ENCODE measurements at regions not wholly inside any gene's neighbourhood (a gene's known extent, or its start where the extent isn't known, plus 50 kb on each side); places are given as distances from the start of the nearest gene placed in this dataset.

DNA sequence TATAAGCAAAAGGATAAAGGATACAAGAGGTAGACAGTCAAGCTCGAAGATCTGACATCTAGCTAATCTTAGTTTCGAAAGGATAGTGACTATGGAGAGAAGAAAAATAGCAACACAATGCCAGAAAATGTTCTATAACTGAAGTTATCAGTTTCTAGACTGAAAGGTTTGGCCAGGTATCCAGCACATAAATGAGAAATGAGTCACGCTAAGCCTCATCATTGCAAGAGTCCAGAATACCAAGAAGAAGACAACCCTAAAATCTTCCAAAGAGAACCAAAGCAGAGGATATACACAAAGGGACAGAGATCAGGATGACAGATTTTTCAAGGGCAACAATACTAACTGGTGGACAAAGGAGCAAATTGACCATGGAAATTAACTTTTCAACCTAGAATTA lies 237.0 kb downstream of the POSTN start:
- DNase-seq (ENCODE audit: low spot score), result no peak

DNA sequence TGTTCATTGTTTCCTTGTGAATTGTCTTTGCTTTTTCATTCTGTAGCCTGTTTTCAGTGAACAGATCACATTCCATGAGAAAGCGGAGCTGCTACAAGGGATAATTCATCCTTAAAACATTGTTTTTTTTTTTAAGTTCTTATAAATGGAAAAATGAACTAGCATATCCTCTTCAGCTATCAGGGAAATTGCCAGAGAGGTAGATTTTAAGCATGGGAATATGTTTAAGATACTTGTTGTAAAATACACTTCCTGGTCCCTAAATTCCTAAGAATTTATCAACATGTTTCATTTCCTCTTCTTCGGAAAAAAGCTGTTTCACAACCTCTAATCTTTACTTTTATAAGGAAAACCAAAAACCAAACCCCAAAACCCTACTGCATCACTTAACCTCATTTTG lies 238.0 kb downstream of the POSTN start:
- no peak for DNase-seq (ENCODE audit: low spot score)

DNA sequence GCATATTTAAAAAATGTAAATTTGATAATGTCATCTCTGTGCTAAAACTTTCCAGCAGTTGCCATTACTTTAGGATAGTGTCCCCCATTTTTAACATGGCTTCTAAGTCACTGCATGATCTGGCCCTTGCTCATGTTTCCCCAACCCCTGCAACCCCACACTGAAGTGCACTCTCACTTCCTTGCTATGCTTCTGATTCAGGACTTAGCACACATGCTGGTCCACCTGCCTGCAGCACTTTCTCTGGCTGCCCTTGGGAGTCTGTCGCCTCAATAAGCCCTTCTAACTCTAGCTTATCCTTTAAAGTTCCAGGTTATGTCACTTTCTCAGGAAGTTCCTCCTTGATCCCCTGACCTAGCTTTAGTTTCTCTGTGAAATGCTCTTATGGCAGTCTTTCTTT lies 241.0 kb downstream of the POSTN start:
- no peak for DNase-seq (ENCODE audit: low spot score)

DNA sequence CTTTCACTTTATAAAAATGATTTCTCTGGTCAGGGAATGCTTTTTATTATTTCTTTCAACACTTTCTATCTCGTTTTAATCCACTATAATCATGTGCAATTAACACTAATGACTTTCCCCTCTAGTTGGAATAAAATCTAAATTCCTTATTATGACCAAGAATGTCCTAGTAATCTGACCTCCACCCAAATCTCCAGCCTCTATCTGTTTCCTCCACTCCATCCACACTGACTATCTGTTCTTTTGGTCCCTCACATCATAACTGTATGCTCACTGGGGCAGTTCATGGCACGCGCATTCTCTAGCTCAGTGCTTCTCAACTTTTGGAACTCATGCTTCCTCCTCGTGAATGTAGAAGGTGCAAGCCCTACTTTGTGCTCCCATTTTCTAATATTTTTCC lies 244.7 kb downstream of the POSTN start:
- DNase-seq (ENCODE audit: low spot score), result no peak

DNA sequence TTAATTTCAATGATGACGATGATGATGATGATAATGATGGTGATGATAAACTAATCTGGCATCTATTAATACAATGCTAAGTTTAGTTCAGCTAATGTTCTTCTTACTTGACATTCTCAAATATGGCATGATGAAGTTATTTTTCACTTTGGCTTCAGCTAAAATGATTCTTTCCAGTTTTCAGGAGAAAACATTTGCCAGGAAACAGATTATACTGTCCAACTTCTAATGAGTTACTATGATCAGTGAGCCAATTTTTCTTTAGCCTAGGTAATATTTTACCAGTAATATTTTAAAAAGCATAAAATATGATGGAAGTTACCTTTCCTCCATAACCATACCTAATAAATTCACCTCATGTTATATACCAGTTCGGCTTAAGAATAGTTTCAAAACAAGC lies 245.7 kb upstream of the CSNK1A1L start:
- DNase-seq (ENCODE audit: low spot score), result no peak

DNA sequence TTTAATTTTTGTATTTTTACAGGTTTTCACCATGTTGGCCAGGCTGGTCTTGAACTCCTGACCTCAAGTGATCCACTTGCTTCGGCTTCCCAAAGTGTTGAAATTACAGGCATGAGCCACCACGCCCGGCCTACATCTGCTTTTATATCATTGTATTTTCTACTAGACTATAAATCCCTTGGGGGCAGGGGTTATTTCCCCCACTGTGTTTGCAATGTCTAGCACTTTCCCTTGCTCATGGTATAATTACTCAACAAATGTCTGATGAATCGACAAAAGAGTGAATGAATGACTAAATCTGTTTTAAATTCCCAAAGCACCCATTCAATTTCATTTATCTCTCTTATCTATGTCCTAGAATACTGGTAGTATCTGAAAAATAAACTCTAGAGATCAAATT lies 244.5 kb upstream of the CSNK1A1L start:
- DNase-seq (ENCODE audit: low spot score), result no peak

DNA sequence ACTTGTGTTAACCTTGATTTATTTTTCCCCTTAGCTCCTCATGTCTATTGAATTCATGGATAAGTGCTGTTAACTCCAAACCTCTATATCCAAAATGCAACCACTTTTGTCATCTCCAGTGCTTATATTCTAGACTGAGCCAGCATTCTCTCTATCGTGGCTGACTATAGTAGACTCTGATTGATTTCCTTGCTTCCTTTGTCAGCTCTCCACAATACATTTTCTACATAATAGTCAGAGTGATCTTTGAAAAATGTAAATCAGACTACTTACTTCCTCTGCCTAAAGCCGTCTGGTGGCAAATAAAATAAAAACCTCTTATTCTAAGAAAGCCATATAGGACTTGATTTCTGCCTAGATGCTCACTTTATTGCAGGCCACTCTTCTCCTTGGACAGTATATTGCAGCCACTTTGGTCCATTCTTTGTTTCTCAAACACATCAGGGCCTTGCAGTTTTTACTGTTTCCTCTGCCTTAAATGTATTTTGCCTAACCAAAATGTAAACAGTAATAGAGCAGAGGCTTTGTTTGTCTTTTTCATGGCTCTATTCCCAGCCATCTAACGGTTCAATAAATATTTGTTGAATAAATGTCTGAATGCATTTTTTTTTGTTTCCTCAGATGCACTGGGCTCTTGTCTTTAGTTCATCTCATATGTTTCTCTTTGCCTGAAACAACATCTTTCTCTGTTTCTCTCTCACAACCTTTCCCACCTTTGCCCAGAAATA lies 243.6 kb upstream of the CSNK1A1L start:
- no peak for DNase-seq (ENCODE audit: low spot score)

DNA sequence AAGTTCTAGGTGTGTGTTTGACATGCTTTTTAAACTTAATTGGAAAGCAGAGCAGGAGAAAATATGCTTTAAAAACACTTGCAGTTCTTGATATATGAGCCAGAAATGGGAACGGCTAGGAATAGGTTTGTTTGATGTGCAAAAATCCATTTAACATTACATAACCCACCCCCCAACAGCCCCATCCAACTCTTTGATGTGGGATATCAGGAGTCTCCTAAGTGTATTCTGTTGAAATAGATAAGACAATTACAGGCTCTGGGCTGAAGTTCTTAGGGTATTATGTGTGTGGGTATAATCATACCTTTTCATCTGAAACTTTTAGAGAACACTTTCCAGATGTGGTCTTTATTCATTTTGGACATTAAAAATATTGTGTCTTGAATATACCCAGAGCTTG lies 240.4 kb upstream of the CSNK1A1L start:
- no peak for DNase-seq (ENCODE audit: low spot score)

DNA sequence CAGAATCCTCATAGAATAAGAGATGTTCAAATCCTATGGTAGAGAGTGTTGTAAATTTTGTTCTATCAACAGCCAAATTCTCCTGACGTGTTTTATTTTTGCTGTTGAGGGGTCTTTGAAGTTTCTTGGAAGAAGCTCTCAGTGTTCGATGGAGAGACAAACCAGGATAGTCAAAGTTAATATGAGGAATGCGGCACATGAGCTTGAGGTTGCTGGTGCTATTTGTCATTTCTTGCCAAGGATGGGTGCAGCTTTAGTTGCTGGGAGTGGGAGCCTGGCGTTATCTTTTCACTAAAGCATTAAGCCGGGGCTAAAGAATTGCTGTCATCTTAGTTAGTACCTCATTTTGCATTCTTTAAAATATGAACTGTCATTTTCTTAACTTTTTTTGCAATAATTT lies 239.9 kb upstream of the CSNK1A1L start:
- DNase-seq (ENCODE audit: low spot score), result no peak

DNA sequence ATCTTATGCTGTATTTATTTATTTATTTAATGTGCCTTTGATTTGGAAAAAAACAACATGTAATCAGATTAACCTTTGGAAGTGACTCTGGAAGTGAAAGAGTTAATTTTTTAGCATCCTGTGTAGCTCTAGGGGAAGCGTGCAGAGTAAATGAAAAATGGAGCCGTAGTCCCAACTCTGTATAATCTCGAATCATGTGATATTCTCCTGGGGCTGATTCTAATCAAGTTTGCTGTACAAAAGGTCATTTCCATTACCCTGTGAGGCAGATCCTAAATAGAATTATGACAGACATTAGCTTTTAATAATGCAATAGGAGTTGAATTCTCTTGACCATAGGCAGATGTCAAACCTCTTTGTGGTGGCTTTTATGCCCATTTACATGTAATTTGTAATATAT lies 238.6 kb upstream of the CSNK1A1L start:
- DNase-seq (ENCODE audit: low spot score), result no peak

DNA sequence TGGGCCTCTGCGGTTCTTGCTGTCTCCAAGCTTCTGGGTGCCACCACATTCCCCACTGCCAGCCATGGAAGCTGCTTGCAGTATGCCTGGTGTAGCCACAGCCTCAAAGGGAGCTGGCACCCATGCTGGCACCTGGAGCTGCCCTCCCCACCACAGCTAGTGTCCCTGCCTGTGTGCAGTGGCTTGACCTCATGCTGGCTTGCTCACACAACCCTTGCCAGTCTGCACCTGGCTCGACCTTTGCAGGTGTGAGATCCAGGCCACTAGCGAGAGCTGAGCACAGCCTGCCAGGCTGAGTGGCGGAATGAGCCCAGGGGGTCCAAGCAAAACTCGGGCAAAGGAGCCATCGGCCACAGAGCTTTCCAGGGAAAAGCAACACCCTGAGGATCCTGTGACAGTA lies 236.7 kb upstream of the CSNK1A1L start:
- DNase-seq (ENCODE audit: low spot score), result no peak

DNA sequence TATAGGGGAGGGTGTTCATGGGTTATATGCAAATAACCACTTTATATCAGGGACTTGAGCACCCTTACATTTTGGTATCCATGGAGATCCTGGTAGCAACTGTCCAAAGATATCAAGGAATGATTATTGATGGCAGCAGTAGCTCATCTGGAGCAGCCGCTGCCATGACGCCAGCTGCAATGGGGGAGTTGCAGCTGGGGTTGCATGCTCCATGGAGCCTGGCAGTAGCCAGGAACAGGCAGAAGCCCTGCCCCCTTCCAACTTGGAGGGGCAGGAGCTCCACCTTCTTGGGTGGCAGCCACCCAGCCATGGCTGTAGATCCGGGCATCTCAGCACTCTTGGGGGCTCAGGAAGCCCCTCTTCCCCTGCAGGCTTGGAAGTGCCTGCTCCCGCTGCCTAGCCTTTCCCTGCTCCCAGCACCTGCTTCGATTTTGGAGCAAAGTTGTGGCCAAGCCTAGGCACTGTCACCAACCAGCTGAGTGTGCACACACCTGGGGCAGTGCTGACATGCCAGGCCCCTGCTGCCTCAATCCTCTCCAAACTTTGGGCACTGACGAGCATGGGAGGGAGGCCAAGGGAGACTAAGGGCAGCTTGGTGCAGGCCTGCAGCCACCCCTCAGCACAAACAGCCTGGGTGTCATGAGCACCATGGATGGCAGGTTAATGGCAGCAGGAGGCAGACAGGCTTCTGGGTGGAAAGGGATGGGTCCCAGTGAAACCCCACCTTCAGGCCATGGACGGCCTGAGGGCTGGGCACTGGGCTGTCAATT lies 235.6 kb upstream of the CSNK1A1L start:
- DNase-seq (ENCODE audit: low spot score), result no peak

DNA sequence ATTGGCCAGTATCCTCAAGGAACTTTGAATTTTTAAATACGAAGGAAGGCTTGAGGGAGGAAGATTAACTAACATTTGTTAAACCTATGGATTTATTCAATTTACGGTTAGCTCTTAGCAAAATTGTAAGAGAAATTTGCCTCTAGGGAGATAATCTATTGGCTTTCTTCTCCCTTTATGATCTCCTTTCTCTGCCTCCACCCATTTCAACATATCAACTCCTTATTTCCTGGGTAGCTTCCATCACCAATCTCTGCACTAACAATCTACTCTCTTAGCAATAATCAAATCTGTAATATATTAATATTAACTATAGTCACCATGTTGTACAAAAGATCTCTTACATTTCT lies 233.9 kb upstream of the CSNK1A1L start:
- DNase-seq (ENCODE audit: low spot score), result no peak

DNA sequence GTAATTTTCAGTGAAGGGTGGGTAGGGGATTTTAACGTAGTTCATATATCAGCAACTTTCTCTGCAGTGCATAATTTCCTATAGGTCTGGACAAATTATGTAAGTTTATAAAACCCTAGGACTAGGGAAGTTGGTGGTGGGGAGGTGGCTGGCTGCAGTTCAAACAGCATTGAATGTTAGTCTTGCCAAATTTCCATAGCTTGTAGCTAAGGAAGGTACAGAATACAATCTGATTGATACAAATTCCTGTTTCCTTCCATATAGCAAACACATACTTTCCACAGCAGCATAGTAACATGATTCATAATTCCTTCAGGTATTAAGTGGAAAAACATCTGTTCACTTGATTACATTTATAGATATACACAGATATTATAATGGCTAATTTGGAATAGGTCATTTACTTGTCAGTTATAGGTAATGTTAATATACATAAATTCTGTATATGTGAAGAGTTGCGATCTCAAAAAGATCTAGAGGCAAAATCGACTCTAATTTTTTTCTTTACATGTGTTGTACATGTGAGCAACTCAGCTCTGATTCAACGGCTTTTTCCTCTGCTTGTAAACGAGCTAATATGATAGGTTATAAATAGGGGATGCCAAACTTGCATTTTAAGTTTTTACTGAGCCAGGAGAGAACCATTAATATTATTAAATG lies 233.4 kb upstream of the CSNK1A1L start:
- DNase-seq (ENCODE audit: low spot score), result no peak

DNA sequence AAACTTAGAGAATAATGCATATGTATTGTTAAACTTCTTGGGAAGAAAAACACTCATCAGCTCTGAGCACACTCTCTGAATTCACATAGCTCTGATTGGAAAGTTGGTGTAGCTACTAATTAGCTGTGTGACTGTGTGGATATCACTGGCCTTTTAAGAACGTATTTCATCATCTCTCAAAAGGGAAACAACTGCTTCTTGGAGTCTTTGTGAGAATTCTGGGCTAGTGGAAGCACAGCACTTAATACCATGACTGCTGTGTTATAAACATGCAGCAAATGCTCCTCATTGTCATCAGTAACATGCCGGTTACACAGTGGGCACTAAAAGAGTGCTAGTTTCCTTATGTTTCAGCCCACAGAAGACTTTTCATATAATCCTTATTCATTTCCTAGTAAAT lies 220.9 kb upstream of the CSNK1A1L start:
- DNase-seq (ENCODE audit: low spot score), result no peak

DNA sequence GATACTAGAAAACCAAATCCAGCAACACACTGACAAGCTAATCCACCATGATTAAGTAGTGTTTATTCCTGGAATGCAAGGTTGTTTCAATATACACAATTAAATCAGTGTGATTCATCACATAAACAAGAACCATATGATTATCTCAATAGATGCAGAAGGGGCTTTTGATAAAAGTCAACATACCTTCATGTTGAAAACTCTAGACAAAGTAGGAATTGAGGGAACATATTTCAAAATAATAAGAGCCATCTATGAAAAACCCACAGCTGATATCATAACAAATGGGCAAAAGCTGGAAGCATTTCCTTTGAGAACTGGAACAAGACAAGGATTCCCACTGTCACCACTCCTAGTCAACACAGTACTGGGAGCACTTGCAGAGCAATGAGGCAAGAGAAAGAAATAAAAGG lies 213.6 kb upstream of the CSNK1A1L start:
- DNase-seq (ENCODE audit: low spot score), result no peak

DNA sequence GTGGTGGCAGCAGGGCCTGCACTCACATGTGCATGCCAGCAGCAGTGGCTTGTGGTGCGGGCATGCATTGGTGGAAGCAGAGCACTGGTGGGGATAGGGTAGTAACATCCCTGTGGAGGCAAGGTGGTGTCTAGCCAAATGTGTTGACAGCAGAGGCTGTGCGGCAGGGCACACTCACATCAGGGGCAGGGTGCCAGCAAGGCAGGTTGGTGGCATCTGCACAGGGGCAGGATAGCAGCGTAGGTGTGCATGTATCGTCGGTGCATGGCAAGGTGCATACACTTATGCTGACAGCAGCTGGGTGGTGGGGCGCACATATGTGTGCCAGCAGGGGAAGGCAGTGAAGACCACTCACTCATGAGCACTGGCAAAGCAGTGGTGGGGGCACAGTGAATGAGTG lies 211.5 kb upstream of the CSNK1A1L start:
- DNase-seq (ENCODE audit: low spot score), result no peak

DNA sequence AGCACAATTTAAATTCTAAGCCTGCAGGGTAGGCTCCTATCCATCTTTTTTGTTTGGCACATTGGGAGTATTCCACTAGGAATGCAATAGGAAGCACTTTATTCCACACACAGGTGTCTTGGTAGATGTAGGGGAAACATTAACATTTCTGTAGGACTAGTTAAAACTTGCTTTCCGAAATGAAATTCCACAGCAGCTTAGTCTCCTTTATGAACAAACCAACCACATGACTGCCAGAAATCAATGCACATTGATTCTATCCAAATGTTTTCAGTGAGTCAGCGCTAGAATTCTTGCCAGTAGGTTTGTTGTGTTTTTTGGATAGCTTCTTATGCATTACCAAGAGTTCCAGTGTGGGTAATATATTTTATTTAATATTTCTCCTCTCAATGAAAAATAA lies 207.9 kb upstream of the CSNK1A1L start:
- DNase-seq (ENCODE audit: low spot score), result no peak

DNA sequence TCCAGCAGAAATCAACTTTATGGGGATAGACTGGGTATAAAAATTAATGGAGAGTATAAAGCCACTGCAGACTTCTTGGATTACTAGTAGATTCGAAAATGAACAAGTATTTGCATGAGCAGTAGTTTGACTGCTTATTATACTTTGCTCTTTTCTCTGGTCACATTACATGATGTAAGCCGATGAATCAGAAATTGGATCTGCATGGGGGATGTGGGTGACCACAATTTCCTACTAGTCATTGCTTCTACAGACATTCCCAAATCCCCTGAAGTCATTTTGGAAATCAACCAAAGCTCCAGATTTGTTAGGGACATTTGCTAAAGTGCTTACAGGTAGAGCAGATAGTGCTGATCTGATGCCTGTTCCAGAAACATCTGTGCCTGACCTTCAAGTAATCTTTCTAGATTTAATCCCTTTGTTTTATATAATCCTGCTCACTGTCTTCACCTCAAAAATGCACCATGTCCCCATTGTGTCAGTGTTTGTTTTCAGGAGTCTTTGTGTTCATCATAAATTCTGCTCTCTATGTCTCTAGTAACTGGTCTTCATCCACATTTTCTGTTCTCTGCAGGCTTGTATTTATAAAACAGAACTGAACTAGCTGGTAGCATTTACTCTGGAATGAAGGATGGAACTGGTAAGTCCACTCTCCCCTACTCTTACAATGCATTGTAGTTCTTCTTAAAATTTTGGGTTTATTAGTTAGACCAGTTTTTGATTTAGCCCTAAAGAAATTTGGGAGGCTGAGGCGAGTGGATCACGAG lies 201.5 kb upstream of the CSNK1A1L start:
- DNase-seq (ENCODE audit: low spot score), result no peak

DNA sequence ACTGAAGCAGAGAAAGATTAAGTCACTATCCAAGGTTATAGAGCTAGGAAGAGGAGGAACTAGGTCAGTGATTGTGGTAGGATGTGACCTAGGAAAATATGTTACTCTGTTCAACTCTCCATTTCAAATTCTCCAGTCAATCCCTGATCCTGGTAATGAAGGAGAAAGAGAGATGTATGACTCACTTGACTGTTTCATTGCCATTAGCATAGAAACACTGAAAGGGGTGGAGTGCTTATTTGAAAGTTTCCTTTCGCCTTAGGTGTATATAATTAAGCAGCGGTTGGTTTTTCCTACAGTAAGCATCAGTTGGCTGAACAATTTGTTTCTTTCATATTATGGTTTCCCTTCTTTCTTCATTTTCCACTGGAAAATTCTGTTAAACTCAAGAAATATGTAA lies 198.1 kb upstream of the CSNK1A1L start:
- no peak for DNase-seq (ENCODE audit: low spot score)

DNA sequence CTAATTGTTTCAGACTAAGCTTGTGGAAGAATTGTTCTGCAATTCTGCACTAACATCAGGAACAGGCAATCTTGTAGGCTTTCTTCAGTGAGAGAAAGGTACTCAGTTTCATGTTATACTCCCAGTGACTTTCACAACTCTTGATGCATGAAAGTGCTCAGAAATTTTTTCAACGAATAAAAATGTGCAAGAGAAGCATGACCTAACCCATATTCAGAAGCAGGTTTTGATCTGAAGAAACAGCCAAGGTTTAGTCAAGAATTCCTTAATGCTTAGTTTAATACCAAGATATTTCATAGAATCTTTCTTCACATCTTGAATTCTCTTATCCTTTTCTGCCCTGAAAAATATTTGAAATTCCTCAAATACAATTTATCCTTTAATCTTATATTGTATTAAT lies 197.2 kb upstream of the CSNK1A1L start:
- no peak for DNase-seq (ENCODE audit: low spot score)

DNA sequence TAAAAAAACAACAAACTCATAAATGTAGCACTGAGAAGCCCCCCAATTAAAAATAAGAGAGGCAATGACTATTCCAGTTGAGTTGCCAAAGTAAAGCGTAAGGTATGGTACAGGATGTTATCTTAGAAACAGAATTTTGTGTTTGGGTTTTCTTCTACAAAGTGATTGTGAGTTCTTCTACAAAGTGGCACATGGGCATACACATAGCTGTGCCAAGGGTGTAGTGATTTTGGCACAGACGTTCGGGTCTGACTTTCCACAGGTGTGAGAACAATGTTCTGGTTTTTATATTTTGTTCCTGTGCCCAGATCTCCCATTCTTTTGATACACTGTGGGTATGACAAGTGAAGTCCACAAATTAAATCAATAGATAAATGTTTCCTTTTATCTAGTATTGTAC lies 190.1 kb upstream of the CSNK1A1L start:
- no peak for DNase-seq (ENCODE audit: low spot score)

DNA sequence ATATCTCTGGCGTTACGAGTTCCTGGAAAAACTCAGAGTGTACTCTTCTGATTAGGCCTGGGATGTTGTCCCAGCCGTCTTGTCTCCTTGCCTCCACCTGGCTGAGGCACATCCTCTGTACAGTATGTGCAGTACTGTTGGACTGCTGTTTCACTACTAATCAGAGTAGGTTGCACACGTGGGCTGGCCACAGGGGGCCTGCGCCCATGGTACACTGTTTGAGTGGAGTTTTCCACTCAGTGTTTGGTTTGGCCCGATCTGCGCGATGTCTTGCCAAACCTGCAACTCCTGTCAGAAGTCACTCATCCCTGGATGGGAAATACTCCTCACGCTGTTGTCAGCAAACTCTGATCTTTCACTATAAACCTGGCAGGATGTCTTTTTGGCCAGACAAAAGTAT lies 189.6 kb upstream of the CSNK1A1L start:
- DNase-seq (ENCODE audit: low spot score), result no peak
